GM18867 (cell line): ENCODE measurements at regions not wholly inside any gene's neighbourhood (a gene's known extent, or its start where the extent isn't known, plus 50 kb on each side); places are given as distances from the start of the nearest gene placed in this dataset.
A peak's percentile ranks its signal among the peaks of the same experiment; 100 is the strongest.

Source experiments
- ATAC-seq: cut with Tn5 transposase; IDR thresholded peaks from one replicate; pipeline ENCODE4 v1.9.1; 2021; ENCODE audit warnings: mild to moderate bottlenecking, moderate library complexity; ENCODE audit not compliant: unreplicated experiment

GRCh38 chr12:128121424-128121823 is 145.5 kb upstream of the TMEM132C start:
- ATAC-seq = no peak

- ATAC-seq = no peak
Observed at GRCh38 chr12:128123096-128123495, 143.9 kb upstream of the TMEM132C start.

- ATAC-seq = no peak
Observed at GRCh38 chr12:128131955-128132354, 135.0 kb upstream of the TMEM132C start.

- ATAC-seq = no peak
Observed at GRCh38 chr12:128133321-128134073, 133.5 kb upstream of the TMEM132C start.

GRCh38 chr12:128137140-128137539 is 129.8 kb upstream of the TMEM132C start:
- peak; percentile 91 for ATAC-seq

GRCh38 chr12:128138125-128138524 is 128.8 kb upstream of the TMEM132C start:
- ATAC-seq = no peak

- no peak for ATAC-seq
Observed at GRCh38 chr12:128140551-128140950, 126.4 kb upstream of the TMEM132C start.

- no peak for ATAC-seq
Observed at GRCh38 chr12:128150961-128151360, 116.0 kb upstream of the TMEM132C start.

- no peak for ATAC-seq
Observed at GRCh38 chr12:128155571-128155970, 111.4 kb upstream of the TMEM132C start.

GRCh38 chr12:128163086-128163485 is 103.9 kb upstream of the TMEM132C start:
- ATAC-seq = no peak

- no peak for ATAC-seq
Observed at GRCh38 chr12:128164533-128164932, 102.4 kb upstream of the TMEM132C start.

- ATAC-seq = no peak
Observed at GRCh38 chr12:128165387-128165786, 101.6 kb upstream of the TMEM132C start.

GRCh38 chr12:128168273-128168672 is 98.7 kb upstream of the TMEM132C start:
- ATAC-seq = no peak

- ATAC-seq = no peak
Observed at GRCh38 chr12:128170181-128170580, 96.8 kb upstream of the TMEM132C start.

- no peak for ATAC-seq
Observed at GRCh38 chr12:128178565-128178964, 88.4 kb upstream of the TMEM132C start.

GRCh38 chr12:128178966-128179365 is 88.0 kb upstream of the TMEM132C start:
- ATAC-seq = no peak

GRCh38 chr12:128180166-128180565 is 86.8 kb upstream of the TMEM132C start:
- ATAC-seq = no peak

GRCh38 chr12:128190052-128190451 is 76.9 kb upstream of the TMEM132C start:
- no peak for ATAC-seq

- no peak for ATAC-seq
Observed at GRCh38 chr12:128190614-128191013, 76.4 kb upstream of the TMEM132C start.

- no peak for ATAC-seq
Observed at GRCh38 chr12:128191380-128191779, 75.6 kb upstream of the TMEM132C start.

GRCh38 chr12:128204711-128205110 is 62.3 kb upstream of the TMEM132C start:
- ATAC-seq = no peak

GRCh38 chr12:128205145-128205544 is 61.8 kb upstream of the TMEM132C start:
- no peak for ATAC-seq

- ATAC-seq = no peak
Observed at GRCh38 chr12:128205758-128206157, 61.2 kb upstream of the TMEM132C start.
